A172 (cell line): ENCODE measurements at regions not wholly inside any gene's neighbourhood (a gene's known extent, or its start where the extent isn't known, plus 50 kb on each side); places are given as distances from the start of the nearest gene placed in this dataset.
"Not testable (repeated sequence)": the region's sequence is repeated elsewhere in the genome, so short reads cannot be mapped to it uniquely, and the experiment has no call there.

Experiments used
- DNase-seq: peaks from one replicate; pipeline ENCODE4 v3.0.0-alpha.2; 2015; ENCODE audit warnings: low spot score

GRCh38 chr6:85961746-85962145 is 319.1 kb upstream of the SYNCRIP start:
- no peak for DNase-seq

GRCh38 chr6:85961125-85961524 is 318.4 kb upstream of the SYNCRIP start:
- DNase-seq, result no peak

- DNase-seq, result no peak
These were observed 305.8 kb upstream of the SYNCRIP start for GRCh38 chr6:85948481-85948880.

GRCh38 chr6:85945459-85946185 is 302.9 kb upstream of the SYNCRIP start:
- no peak for DNase-seq

- DNase-seq, result no peak
These were observed 302.1 kb upstream of the SYNCRIP start for GRCh38 chr6:85944776-85945175.

- DNase-seq, result no peak
These were observed 300.2 kb upstream of the SYNCRIP start for GRCh38 chr6:85942844-85943243.

- no peak for DNase-seq
These were observed 294.2 kb upstream of the SYNCRIP start for GRCh38 chr6:85936916-85937315.

- DNase-seq, result peak; percentile 41
These were observed 280.3 kb upstream of the SYNCRIP start for GRCh38 chr6:85923013-85923430.

GRCh38 chr6:85920782-85921181 is 278.1 kb upstream of the SYNCRIP start:
- no peak for DNase-seq

GRCh38 chr6:85917522-85917921 is 274.8 kb upstream of the SYNCRIP start:
- no peak for DNase-seq

- no peak for DNase-seq
These were observed 270.3 kb upstream of the SYNCRIP start for GRCh38 chr6:85913001-85913400.

GRCh38 chr6:85912582-85912981 is 269.9 kb upstream of the SYNCRIP start:
- DNase-seq, result no peak

GRCh38 chr6:85911067-85911466 is 268.4 kb upstream of the SYNCRIP start:
- DNase-seq, result no peak

- not testable (repeated sequence) for DNase-seq
These were observed 265.4 kb upstream of the SYNCRIP start for GRCh38 chr6:85908120-85908519.

GRCh38 chr6:85892346-85892745 is 249.7 kb upstream of the SYNCRIP start:
- no peak for DNase-seq

GRCh38 chr6:85887461-85887860 is 244.8 kb upstream of the SYNCRIP start:
- DNase-seq, result no peak

- DNase-seq, result no peak
These were observed 226.0 kb upstream of the SYNCRIP start for GRCh38 chr6:85868685-85869084.

- no peak for DNase-seq
These were observed 224.9 kb upstream of the SYNCRIP start for GRCh38 chr6:85867595-85867994.

GRCh38 chr6:85866758-85867401 is 224.2 kb upstream of the SYNCRIP start:
- DNase-seq, result no peak

GRCh38 chr6:85866370-85866730 is 223.7 kb upstream of the SYNCRIP start:
- no peak for DNase-seq

GRCh38 chr6:85865420-85866369 is 223.0 kb upstream of the SYNCRIP start:
- peak; percentile 68 for DNase-seq
